Left renal pelvis (tissue), 4 donors: ENCODE measurements at regions not wholly inside any gene's neighbourhood (a gene's known extent, or its start where the extent isn't known, plus 50 kb on each side); places are given as distances from the start of the nearest gene placed in this dataset.

Experiments
- DNase-seq, 4 donors: peaks; one replicate each; pipeline ENCODE4 v3.0.0-alpha.2; 2013; ENCODE audit warnings: low read depth in 4 of 4, low spot score in 3 of 4

- DNase-seq: no peak
These were observed 165.9 kb downstream of the PJA1 start for GRCh38 chrX:68999356-68999755.

- no peak for DNase-seq
These were observed 166.5 kb downstream of the PJA1 start for GRCh38 chrX:68998716-68999115.

GRCh38 chrX:68997911-68998310 is 167.3 kb downstream of the PJA1 start:
- no peak for DNase-seq

- no peak for DNase-seq
These were observed 167.7 kb downstream of the PJA1 start for GRCh38 chrX:68997511-68997910.

GRCh38 chrX:68995780-68996551 is 167.1 kb downstream of the EFNB1 start:
- no peak for DNase-seq

GRCh38 chrX:68995386-68995779 is 166.6 kb downstream of the EFNB1 start:
- DNase-seq: no peak

GRCh38 chrX:68994891-68995255 is 166.1 kb downstream of the EFNB1 start:
- DNase-seq: no peak

- DNase-seq: no peak
These were observed 165.5 kb downstream of the EFNB1 start for GRCh38 chrX:68994135-68994890.

- no peak for DNase-seq
These were observed 164.1 kb downstream of the EFNB1 start for GRCh38 chrX:68992821-68993397.

GRCh38 chrX:68991691-68992345 is 163.0 kb downstream of the EFNB1 start:
- DNase-seq: no peak

GRCh38 chrX:68990948-68991347 is 162.1 kb downstream of the EFNB1 start:
- no peak for DNase-seq

- DNase-seq: no peak
These were observed 161.2 kb downstream of the EFNB1 start for GRCh38 chrX:68989865-68990606.

GRCh38 chrX:68989456-68989855 is 160.6 kb downstream of the EFNB1 start:
- DNase-seq: no peak

- no peak for DNase-seq
These were observed 160.0 kb downstream of the EFNB1 start for GRCh38 chrX:68988865-68989264.

- no peak for DNase-seq
These were observed 156.4 kb downstream of the EFNB1 start for GRCh38 chrX:68985135-68985755.

- DNase-seq: no peak
These were observed 154.4 kb downstream of the EFNB1 start for GRCh38 chrX:68983004-68983857.

- no peak for DNase-seq
These were observed 153.7 kb downstream of the EFNB1 start for GRCh38 chrX:68982476-68982875.

- no peak for DNase-seq
These were observed 152.2 kb downstream of the EFNB1 start for GRCh38 chrX:68980906-68981616.

- no peak for DNase-seq
These were observed 149.8 kb downstream of the EFNB1 start for GRCh38 chrX:68978655-68979054.
